Caco-2 (cell line): ENCODE measurements at regions not wholly inside any gene's neighbourhood (a gene's known extent, or its start where the extent isn't known, plus 50 kb on each side); places are given as distances from the start of the nearest gene placed in this dataset.

Experiments used
- BruUV-seq: library from RNA; stranded (reverse); fragments of 400-500 nt; replicated peaks from 2 replicates; lab custom pipeline; 2021; lab: Mats Ljungman, UMichigan
- CTCF ChIA-PET: fragments of 300-600 bp; sonication (Branson Sonifier 250); formaldehyde crosslinking; loops from one replicate; lab custom pipeline; 2022; ENCODE audit warnings: antibody characterized with exemption; lab: Charles Lee
- POLR2A ChIA-PET: fragments of 300-600 bp; sonication (Branson Sonifier 250); formaldehyde crosslinking; loops from one replicate; lab custom pipeline; 2022; ENCODE audit warnings: antibody characterized with exemption; lab: Charles Lee
- DNase-seq, 2 experiments: peaks; one replicate each; pipeline versions ENCODE4 v3.0.0 to v3.0.0-alpha.2; 2020 to 2022
- H3K27me3 ChIP-seq: replicated peaks from 2 replicates; pipeline ENCODE4 v1.6.0; 2011; ENCODE audit warnings: low read length; ENCODE audit not compliant: control insufficient read depth, insufficient read depth
- H3K36me3 ChIP-seq: 2 replicates; pipeline ENCODE4 v1.5.1; 2011; ENCODE audit warnings: low read length; ENCODE audit not compliant: control insufficient read depth, insufficient read depth
- H3K4me1 ChIP-seq: fragments of 250-450 bp; sonication (Bioruptor Pico); 2 replicates; pipeline ENCODE4 v1.5.1; 2020; ENCODE audit warnings: mild to moderate bottlenecking
- H3K4me3 ChIP-seq: 2 replicates; pipeline ENCODE4 v1.5.1; 2011; ENCODE audit warnings: low read depth, mild to moderate bottlenecking, control low read depth, low read length
- H3K9me3 ChIP-seq: fragments of 250-450 bp; sonication (Bioruptor Pico); 2 replicates; pipeline ENCODE4 v1.5.1; 2020; ENCODE audit warnings: mild to moderate bottlenecking, moderate library complexity
- H3K27ac Mint-ChIP-seq: one replicate; pipeline ENCODE4 v1.8.0; 2022; ENCODE audit warnings: mixed read lengths; ENCODE audit not compliant: unreplicated experiment
- H3K27me3 Mint-ChIP-seq: one replicate; pipeline ENCODE4 v1.8.0; 2022; ENCODE audit warnings: mixed read lengths; ENCODE audit not compliant: insufficient read depth, unreplicated experiment
- H3K36me3 Mint-ChIP-seq: one replicate; pipeline ENCODE4 v1.8.0; 2022; ENCODE audit warnings: mild to moderate bottlenecking, mixed read lengths; ENCODE audit not compliant: insufficient read depth, unreplicated experiment
- H3K4me1 Mint-ChIP-seq: one replicate; pipeline ENCODE4 v1.8.0; 2022; ENCODE audit warnings: low read depth, mixed read lengths; ENCODE audit not compliant: unreplicated experiment
- H3K4me3 Mint-ChIP-seq: one replicate; pipeline ENCODE4 v1.8.0; 2022; ENCODE audit warnings: mild to moderate bottlenecking, moderate library complexity, mixed read lengths; ENCODE audit not compliant: unreplicated experiment
- H3K9me3 Mint-ChIP-seq: one replicate; pipeline ENCODE4 v1.8.0; 2022; ENCODE audit warnings: mixed read lengths; ENCODE audit not compliant: unreplicated experiment
- CTCF ChIP-seq, 2 experiments: fragments of 200-600 bp in 1 of 2; IDR thresholded peaks; 1 replicate in 1 of 2; 2 replicates in 1 of 2; pipeline versions ENCODE4 v1.5.1 to v1.8.0; 2011 to 2022; ENCODE audit warnings: antibody characterized with exemption in 1 of 2, control low read depth in 1 of 2, inconsistent platforms in 1 of 2, low read depth in 1 of 2, low read length in 1 of 2, mild to moderate bottlenecking in 1 of 2, moderate library complexity in 1 of 2; ENCODE audit not compliant: insufficient read depth in 1 of 2, severe bottlenecking in 1 of 2, unreplicated experiment in 1 of 2
- intact Hi-C: fragments of 100-400 bp; cut with micrococcal nuclease; formaldehyde crosslinking; loops from one replicate; pipeline ENCODE4 v1.10.0; 2022; ENCODE audit not compliant: unreplicated experiment

GRCh38 chr2:125095826-125096225, 1070.7 kb downstream of the CNTNAP5 start:
- Mint-ChIP-seq H3K27ac (no peak overlapping the region), H3K9me3 (no peaks in the 10 kb centered on the region), H3K27me3 (no peaks in the 10 kb centered on the region), H3K36me3 (no peaks in the 10 kb centered on the region), H3K4me3 (no peak overlapping the region), H3K4me1 (no peaks in the 10 kb centered on the region)
- ChIA-PET CTCF (no interaction called here), POLR2A (no interaction called here)
- no peak for TF ChIP-seq CTCF (IDR thresholded peaks at IDR 0.05; ENCODE audit: insufficient read depth in 1 of 2, low read depth in 1 of 2, low read length in 1 of 2, severe bottlenecking in 1 of 2, unreplicated experiment in 1 of 2)
- BruUV-seq = no TSS peak
- intact Hi-C loops = no loop called here
- H3K4me3 ChIP-seq = no peak overlapping the region
- no peaks in the 10 kb centered on the region for H3K36me3 ChIP-seq
- no peak for DNase-seq
- H3K27me3 ChIP-seq = no peaks in the 10 kb centered on the region
- no peaks in the 10 kb centered on the region for H3K9me3 ChIP-seq
- H3K4me1 ChIP-seq = no peaks in the 10 kb centered on the region

GRCh38 chr2:125106710-125107109, 1081.6 kb downstream of the CNTNAP5 start:
- intact Hi-C loops = no loop called here

GRCh38 chr2:125107446-125107845, 1082.4 kb downstream of the CNTNAP5 start:
- TF ChIP-seq CTCF (IDR thresholded peaks at IDR 0.05; ENCODE audit: insufficient read depth in 1 of 2, low read depth in 1 of 2, low read length in 1 of 2, severe bottlenecking in 1 of 2, unreplicated experiment in 1 of 2) = no peak
- no TSS peak for BruUV-seq
- Mint-ChIP-seq H3K36me3 (no peaks in the 10 kb centered on the region), H3K27me3 (peaks cover 2% of the 10 kb centered on the region), H3K4me1 (no peaks in the 10 kb centered on the region), H3K27ac (no peak overlapping the region), H3K9me3 (no peaks in the 10 kb centered on the region), H3K4me3 (no peak overlapping the region)
- Histone ChIP-seq H3K27me3 (no peaks in the 10 kb centered on the region), H3K9me3 (no peaks in the 10 kb centered on the region), H3K36me3 (no peaks in the 10 kb centered on the region), H3K4me3 (no peak overlapping the region), H3K4me1 (no peaks in the 10 kb centered on the region)
- no peak for DNase-seq
- ChIA-PET CTCF (no interaction called here), POLR2A (no interaction called here)
- intact Hi-C loops = no loop called here

More at GRCh38 chr2:125106710-125107109, 1081.6 kb downstream of the CNTNAP5 start:
- ChIA-PET CTCF (no interaction called here), POLR2A (no interaction called here)
- no peak for DNase-seq
- H3K36me3 Mint-ChIP-seq = no peaks in the 10 kb centered on the region
- H3K9me3 Mint-ChIP-seq = no peaks in the 10 kb centered on the region
- Histone ChIP-seq H3K4me1 (no peaks in the 10 kb centered on the region), H3K4me3 (no peak overlapping the region), H3K9me3 (no peaks in the 10 kb centered on the region), H3K36me3 (no peaks in the 10 kb centered on the region), H3K27me3 (no peaks in the 10 kb centered on the region)
- no peak overlapping the region for H3K27ac Mint-ChIP-seq
- BruUV-seq = no TSS peak
- peaks cover 2% of the 10 kb centered on the region for H3K27me3 Mint-ChIP-seq
- no peaks in the 10 kb centered on the region for H3K4me1 Mint-ChIP-seq
- no peak overlapping the region for H3K4me3 Mint-ChIP-seq
- no peak for TF ChIP-seq CTCF (IDR thresholded peaks at IDR 0.05; ENCODE audit: insufficient read depth in 1 of 2, low read depth in 1 of 2, low read length in 1 of 2, severe bottlenecking in 1 of 2, unreplicated experiment in 1 of 2)
